ENCODE measurements at regions not wholly inside any gene's neighbourhood (a gene's known extent, or its start where the extent isn't known, plus 50 kb on each side); places are given as distances from the start of the nearest gene placed in this dataset.

DNA sequence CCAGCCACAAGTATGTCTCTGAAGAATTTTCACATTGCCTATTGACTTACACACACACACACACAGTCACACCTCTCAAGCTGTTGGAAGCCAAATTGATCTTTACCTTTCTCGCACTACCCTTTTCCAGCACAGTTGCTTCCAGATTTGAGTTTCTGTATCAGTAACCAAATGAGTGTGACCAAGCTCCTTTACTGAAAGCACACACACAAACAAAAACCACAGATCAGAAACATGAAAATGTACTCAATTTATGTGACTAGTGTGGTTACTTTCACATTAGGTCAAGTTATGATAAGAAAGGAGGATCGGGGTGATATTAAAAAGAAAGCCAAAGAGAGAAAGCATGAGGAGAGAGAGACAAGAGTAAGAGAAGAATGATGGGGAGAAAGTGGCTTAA is 993.9 kb upstream of the POU3F3 start:
- TF ChIP-seq REPIN1 (tag by site-specific recombination; IDR thresholded peaks at IDR 0.05; ENCODE audit: low read depth) (no peak), ZNF792 (tag by site-specific recombination; IDR thresholded peaks at IDR 0.05) (no peak), MEIS1 (CRISPR knock-in tag; IDR thresholded peaks at IDR 0.05; ENCODE audit: borderline replicate concordance) (no peak), GFI1B (tag by site-specific recombination; IDR thresholded peaks at IDR 0.05) (no peak), TCF7L2 (IDR thresholded peaks at IDR 0.05; ENCODE audit: borderline replicate concordance, low read depth, low read length) (no peak), ZNF223 (tag by site-specific recombination; IDR thresholded peaks at IDR 0.05) (no peak), YY1 (tag by site-specific recombination; IDR thresholded peaks at IDR 0.05) (no peak)
- TF ChIP-seq, protein P1, sequence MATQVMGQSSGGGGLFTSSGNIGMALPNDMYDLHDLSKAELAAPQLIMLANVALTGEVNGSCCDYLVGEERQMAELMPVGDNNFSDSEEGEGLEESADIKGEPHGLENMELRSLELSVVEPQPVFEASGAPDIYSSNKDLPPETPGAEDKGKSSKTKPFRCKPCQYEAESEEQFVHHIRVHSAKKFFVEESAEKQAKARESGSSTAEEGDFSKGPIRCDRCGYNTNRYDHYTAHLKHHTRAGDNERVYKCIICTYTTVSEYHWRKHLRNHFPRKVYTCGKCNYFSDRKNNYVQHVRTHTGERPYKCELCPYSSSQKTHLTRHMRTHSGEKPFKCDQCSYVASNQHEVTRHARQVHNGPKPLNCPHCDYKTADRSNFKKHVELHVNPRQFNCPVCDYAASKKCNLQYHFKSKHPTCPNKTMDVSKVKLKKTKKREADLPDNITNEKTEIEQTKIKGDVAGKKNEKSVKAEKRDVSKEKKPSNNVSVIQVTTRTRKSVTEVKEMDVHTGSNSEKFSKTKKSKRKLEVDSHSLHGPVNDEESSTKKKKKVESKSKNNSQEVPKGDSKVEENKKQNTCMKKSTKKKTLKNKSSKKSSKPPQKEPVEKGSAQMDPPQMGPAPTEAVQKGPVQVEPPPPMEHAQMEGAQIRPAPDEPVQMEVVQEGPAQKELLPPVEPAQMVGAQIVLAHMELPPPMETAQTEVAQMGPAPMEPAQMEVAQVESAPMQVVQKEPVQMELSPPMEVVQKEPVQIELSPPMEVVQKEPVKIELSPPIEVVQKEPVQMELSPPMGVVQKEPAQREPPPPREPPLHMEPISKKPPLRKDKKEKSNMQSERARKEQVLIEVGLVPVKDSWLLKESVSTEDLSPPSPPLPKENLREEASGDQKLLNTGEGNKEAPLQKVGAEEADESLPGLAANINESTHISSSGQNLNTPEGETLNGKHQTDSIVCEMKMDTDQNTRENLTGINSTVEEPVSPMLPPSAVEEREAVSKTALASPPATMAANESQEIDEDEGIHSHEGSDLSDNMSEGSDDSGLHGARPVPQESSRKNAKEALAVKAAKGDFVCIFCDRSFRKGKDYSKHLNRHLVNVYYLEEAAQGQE (tag by site-specific recombination; IDR thresholded peaks at IDR 0.05), result no peak
- TF ChIP-seq, protein P2, sequence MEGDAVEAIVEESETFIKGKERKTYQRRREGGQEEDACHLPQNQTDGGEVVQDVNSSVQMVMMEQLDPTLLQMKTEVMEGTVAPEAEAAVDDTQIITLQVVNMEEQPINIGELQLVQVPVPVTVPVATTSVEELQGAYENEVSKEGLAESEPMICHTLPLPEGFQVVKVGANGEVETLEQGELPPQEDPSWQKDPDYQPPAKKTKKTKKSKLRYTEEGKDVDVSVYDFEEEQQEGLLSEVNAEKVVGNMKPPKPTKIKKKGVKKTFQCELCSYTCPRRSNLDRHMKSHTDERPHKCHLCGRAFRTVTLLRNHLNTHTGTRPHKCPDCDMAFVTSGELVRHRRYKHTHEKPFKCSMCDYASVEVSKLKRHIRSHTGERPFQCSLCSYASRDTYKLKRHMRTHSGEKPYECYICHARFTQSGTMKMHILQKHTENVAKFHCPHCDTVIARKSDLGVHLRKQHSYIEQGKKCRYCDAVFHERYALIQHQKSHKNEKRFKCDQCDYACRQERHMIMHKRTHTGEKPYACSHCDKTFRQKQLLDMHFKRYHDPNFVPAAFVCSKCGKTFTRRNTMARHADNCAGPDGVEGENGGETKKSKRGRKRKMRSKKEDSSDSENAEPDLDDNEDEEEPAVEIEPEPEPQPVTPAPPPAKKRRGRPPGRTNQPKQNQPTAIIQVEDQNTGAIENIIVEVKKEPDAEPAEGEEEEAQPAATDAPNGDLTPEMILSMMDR (tag by site-specific recombination; IDR thresholded peaks at IDR 0.05), result no peak
